GM21390 (cell line): ENCODE measurements at regions not wholly inside any gene's neighbourhood (a gene's known extent, or its start where the extent isn't known, plus 50 kb on each side); places are given as distances from the start of the nearest gene placed in this dataset.

Source experiments
- ATAC-seq: cut with Tn5 transposase; IDR thresholded peaks from one replicate; pipeline ENCODE4 v1.9.1; 2021; ENCODE audit not compliant: unreplicated experiment

GRCh38 chr6:120129228-120129627 is 779.7 kb upstream of the MAN1A1 start:
- no peak for ATAC-seq

- no peak for ATAC-seq
Measured at GRCh38 chr6:120122401-120122800, 772.8 kb upstream of the MAN1A1 start.

GRCh38 chr6:120116343-120116742 is 766.8 kb upstream of the MAN1A1 start:
- peak; percentile 47 for ATAC-seq

- ATAC-seq = no peak
Measured at GRCh38 chr6:120112980-120113379, 763.4 kb upstream of the MAN1A1 start.

- ATAC-seq = no peak
Measured at GRCh38 chr6:120111001-120111400, 761.4 kb upstream of the MAN1A1 start.

- ATAC-seq = no peak
Measured at GRCh38 chr6:120108061-120108795, 758.7 kb upstream of the MAN1A1 start.

GRCh38 chr6:120103618-120104017 is 754.1 kb upstream of the MAN1A1 start:
- ATAC-seq = no peak

- no peak for ATAC-seq
Measured at GRCh38 chr6:120096696-120097260, 747.2 kb upstream of the MAN1A1 start.

- no peak for ATAC-seq
Measured at GRCh38 chr6:120083186-120083585, 733.6 kb upstream of the MAN1A1 start.

GRCh38 chr6:120077489-120077888 is 727.9 kb upstream of the MAN1A1 start:
- no peak for ATAC-seq

- ATAC-seq = no peak
Measured at GRCh38 chr6:120058410-120058809, 708.8 kb upstream of the MAN1A1 start.

- peak; percentile 82 for ATAC-seq
Measured at GRCh38 chr6:120056085-120056484, 706.5 kb upstream of the MAN1A1 start.

GRCh38 chr6:120055071-120055470 is 705.5 kb upstream of the MAN1A1 start:
- ATAC-seq = no peak

- no peak for ATAC-seq
Measured at GRCh38 chr6:120039664-120040063, 690.1 kb upstream of the MAN1A1 start.

GRCh38 chr6:120031837-120032236 is 682.3 kb upstream of the MAN1A1 start:
- ATAC-seq = no peak

GRCh38 chr6:120026791-120027190 is 677.2 kb upstream of the MAN1A1 start:
- ATAC-seq = no peak

GRCh38 chr6:120010075-120010474 is 660.5 kb upstream of the MAN1A1 start:
- no peak for ATAC-seq

- ATAC-seq = no peak
Measured at GRCh38 chr6:120005292-120005976, 655.9 kb upstream of the MAN1A1 start.

GRCh38 chr6:119986934-119987549 is 637.5 kb upstream of the MAN1A1 start:
- ATAC-seq = peak; percentile 58

- no peak for ATAC-seq
Measured at GRCh38 chr6:119985952-119986736, 636.6 kb upstream of the MAN1A1 start.

GRCh38 chr6:119980802-119981201 is 631.2 kb upstream of the MAN1A1 start:
- no peak for ATAC-seq
